HCT116 (cell line): ENCODE measurements at regions not wholly inside any gene's neighbourhood (a gene's known extent, or its start where the extent isn't known, plus 50 kb on each side); places are given as distances from the start of the nearest gene placed in this dataset.

ENCODE experiments used
- ATAC-seq: fragments of 200-7000 bp; cut with Tn5 transposase; 2 replicates; pipeline ENCODE4 v1.9.1; 2020; ENCODE audit warnings: mild to moderate bottlenecking, moderate library complexity
- BruUV-seq: library from RNA; stranded (reverse); fragments of 400-500 nt; replicated peaks from 2 replicates; lab custom pipeline; 2021; lab: Mats Ljungman, UMichigan
- CTCF ChIA-PET: fragments of 300-600 bp; sonication (Branson Sonifier 250); formaldehyde crosslinking; loops from one replicate; lab custom pipeline; 2021; ENCODE audit warnings: antibody characterized with exemption; lab: Charles Lee
- POLR2A ChIA-PET: fragments of 300-600, 350-600 bp; sonication (Branson Sonifier 250); formaldehyde crosslinking; loops from one replicate; lab custom pipeline; 2021; ENCODE audit warnings: antibody characterized with exemption; lab: Charles Lee
- RAD21 ChIA-PET, 2 experiments: fragments of 300-600 bp; sonication (Branson Sonifier 250); formaldehyde crosslinking; loops; one replicate each; lab custom pipeline; 2023; ENCODE audit warnings: low total read pairs in 2 of 2; ENCODE audit not compliant: uncharacterized antibody in 2 of 2, unreplicated experiment in 2 of 2, low non-redundant PET in 1 of 2; lab: Charles Lee
- DNase-seq: peaks from one replicate; pipeline ENCODE4 v3.0.0-alpha.2; 2010; ENCODE audit warnings: low read depth, low spot score
- H2AFZ ChIP-seq: fragments of 200-600 bp; shearing (Covaris generic), sonication (generic); 2 replicates; pipeline ENCODE4 v1.6.1; 2017; ENCODE audit warnings: low read depth, mixed run types, mixed read lengths, antibody characterized with exemption, low read length; ENCODE audit not compliant: poor library complexity, severe bottlenecking
- H3K27ac ChIP-seq: 2 replicates; pipeline ENCODE4 v1.5.1; 2012; ENCODE audit warnings: low read depth, low read length
- H3K27me3 ChIP-seq: fragments of 200-600 bp; sonication (generic); 2 replicates; pipeline ENCODE4 v1.6.1; 2016; ENCODE audit warnings: mixed run types, low read length, mixed read lengths; ENCODE audit not compliant: insufficient read depth
- H3K36me3 ChIP-seq, 2 experiments: fragments of 200-500 bp in 1 of 2; fragments of 200-600 bp in 1 of 2; sonication (Bioruptor generic) in 1 of 2; sonication (generic) in 1 of 2; 2 replicates each; pipeline versions ENCODE4 v1.5.1 to v1.6.1; 2014 to 2016; ENCODE audit warnings: low read length in 2 of 2, inconsistent platforms in 1 of 2, mixed read lengths in 1 of 2, mixed run types in 1 of 2; ENCODE audit not compliant: insufficient read depth in 2 of 2, control insufficient read depth in 1 of 2
- H3K4me1 ChIP-seq, 2 experiments: fragments of 200-600 bp in 1 of 2; sonication (generic) in 1 of 2; 2 replicates each; pipeline versions ENCODE4 v1.5.1 to v1.6.1; 2012 to 2017; ENCODE audit warnings: low read length in 2 of 2, inconsistent platforms in 1 of 2, mild to moderate bottlenecking in 1 of 2, mixed read lengths in 1 of 2, mixed run types in 1 of 2, moderate library complexity in 1 of 2; ENCODE audit not compliant: insufficient read depth in 2 of 2, control insufficient read depth in 1 of 2
- H3K4me2 ChIP-seq: fragments of 200-600 bp; sonication (generic); 2 replicates; pipeline ENCODE4 v1.6.1; 2017; ENCODE audit warnings: mixed run types, low read length, mixed read lengths
- H3K4me3 ChIP-seq, 2 experiments: fragments of 200-600 bp in 1 of 2; sonication (generic) in 1 of 2; replicated peaks in 1 of 2; 2 replicates each; pipeline ENCODE4 v1.5.1; 2011 to 2016; ENCODE audit warnings: low read length in 2 of 2, control low read depth in 1 of 2, low read depth in 1 of 2, mild to moderate bottlenecking in 1 of 2, mixed read lengths in 1 of 2, mixed run types in 1 of 2
- H3K79me2 ChIP-seq: fragments of 200-600 bp; sonication (generic); 2 replicates; pipeline ENCODE4 v1.6.1; 2017; ENCODE audit warnings: mild to moderate bottlenecking, mixed run types, low read length, moderate library complexity, mixed read lengths; ENCODE audit not compliant: insufficient read depth
- H3K9ac ChIP-seq: fragments of 200-600 bp; sonication (generic); 2 replicates; pipeline ENCODE4 v1.6.1; 2016; ENCODE audit warnings: low read length, mixed read lengths
- H3K9me2 ChIP-seq: fragments of 200-600 bp; sonication (generic), shearing (Covaris generic); 2 replicates; pipeline ENCODE4 v1.6.1; 2017; ENCODE audit warnings: mixed run types, mild to moderate bottlenecking, moderate library complexity; ENCODE audit not compliant: insufficient read depth
- H3K9me3 ChIP-seq, 2 experiments: fragments of 200-500 bp in 1 of 2; fragments of 200-600 bp in 1 of 2; sonication (Bioruptor generic) in 1 of 2; sonication (generic) in 1 of 2; 2 replicates each; pipeline ENCODE4 v1.6.1; 2014 to 2017; ENCODE audit warnings: low read length in 2 of 2, mixed read lengths in 2 of 2, inconsistent platforms in 1 of 2, low read depth in 1 of 2, mild to moderate bottlenecking in 1 of 2, mixed run types in 1 of 2, moderate library complexity in 1 of 2; ENCODE audit not compliant: control insufficient read depth in 1 of 2, insufficient read depth in 1 of 2
- H4K20me1 ChIP-seq: fragments of 200-600 bp; sonication (generic), shearing (Covaris generic); 2 replicates; pipeline ENCODE4 v1.6.1; 2017; ENCODE audit warnings: mixed run types, mild to moderate bottlenecking, moderate library complexity; ENCODE audit not compliant: insufficient read depth
- ATF3 ChIP-seq: IDR thresholded peaks from 2 replicates; pipeline ENCODE4 v1.6.1; 2012
- CTCF ChIP-seq, 3 experiments: fragments of 200-600 bp in 1 of 3; sonication (generic) in 1 of 3; IDR thresholded peaks in 2 of 3; conservative IDR thresholded peaks in 1 of 3; 2 replicates each; pipeline ENCODE4 v1.5.1; 2012 to 2017; ENCODE audit warnings: low read depth in 2 of 3, low read length in 2 of 3, antibody characterized with exemption in 1 of 3, borderline replicate concordance in 1 of 3, control low read depth in 1 of 3, mild to moderate bottlenecking in 1 of 3, mixed read lengths in 1 of 3, mixed run types in 1 of 3, moderate library complexity in 1 of 3; ENCODE audit not compliant: insufficient read depth in 1 of 3
- ELF1 ChIP-seq: IDR thresholded peaks from 2 replicates; pipeline ENCODE4 v1.6.1; 2012; ENCODE audit warnings: low read depth, borderline replicate concordance
- EZH2 ChIP-seq: fragments of 200-600 bp; sonication (generic); IDR thresholded peaks from 2 replicates; pipeline ENCODE4 v1.6.1; 2017; ENCODE audit warnings: antibody characterized with exemption, mixed run types
- MAX ChIP-seq: IDR thresholded peaks from 2 replicates; pipeline ENCODE4 v1.6.1; 2012
- POLR2A ChIP-seq: IDR thresholded peaks from 2 replicates; pipeline ENCODE4 v1.7.0; 2011; ENCODE audit warnings: borderline replicate concordance; ENCODE audit not compliant: insufficient read depth, insufficient read length; ENCODE audit errors: extremely low read depth
- SIN3A ChIP-seq: IDR thresholded peaks from 2 replicates; pipeline ENCODE4 v1.6.1; 2012; ENCODE audit warnings: low read depth
- SRF ChIP-seq: IDR thresholded peaks from 2 replicates; pipeline ENCODE4 v1.6.1; 2012; ENCODE audit warnings: low read depth
- YY1 ChIP-seq: IDR thresholded peaks from 2 replicates; pipeline ENCODE4 v1.6.1; 2011; ENCODE audit warnings: low read length, low read depth, moderate library complexity, mild to moderate bottlenecking; ENCODE audit not compliant: insufficient replicate concordance; ENCODE audit errors: extremely low read depth
- ZBTB33 ChIP-seq: IDR thresholded peaks from 2 replicates; pipeline ENCODE4 v1.6.1; 2011; ENCODE audit warnings: mild to moderate bottlenecking, low read length, moderate library complexity; ENCODE audit not compliant: insufficient replicate concordance; ENCODE audit errors: extremely low read depth
- ZFX ChIP-seq: fragments of 450-650 bp; IDR thresholded peaks from 2 replicates; pipeline ENCODE4 v1.6.1; 2017
- ZNF274 ChIP-seq: fragments of 200-500 bp; sonication (Bioruptor generic); IDR thresholded peaks from 2 replicates; pipeline ENCODE4 v1.6.1; 2014; ENCODE audit warnings: mild to moderate bottlenecking, low read depth, low read length, inconsistent platforms
- intact Hi-C: fragments of 100-400 bp; cut with micrococcal nuclease; formaldehyde crosslinking; loops from 2 replicates; pipeline ENCODE4 v1.10.0; 2022

GRCh38 chr4:185909972-185910371, 98.0 kb upstream of the SORBS2 start:
- Histone ChIP-seq H3K9ac (no peak overlapping the region), H3K4me1 (no peaks in the 10 kb centered on the region), H3K9me2 (no peaks in the 10 kb centered on the region), H3K36me3 (no peaks in the 10 kb centered on the region), H3K27ac (no peak overlapping the region), H3K4me3 (no peak overlapping the region), H3K79me2 (no peaks in the 10 kb centered on the region), H4K20me1 (no peaks in the 10 kb centered on the region), H3K4me2 (no peak overlapping the region), H2AFZ (no peak overlapping the region), H3K9me3 (no peaks in the 10 kb centered on the region), H3K27me3 (no peaks in the 10 kb centered on the region)
- CTCF ChIA-PET = no interaction called here
- DNase-seq (no peak), ATAC-seq (no peak)
- no peak for TF ChIP-seq ELF1
- no peak for TF ChIP-seq SIN3A
- no peak for TF ChIP-seq POLR2A
- TF ChIP-seq EZH2 = no peak
- TF ChIP-seq ZFX = no peak
- no peak for TF ChIP-seq ZBTB33
- no peak for TF ChIP-seq MAX
- TF ChIP-seq ATF3 = no peak
- TF ChIP-seq ZNF274 = no peak
- no peak for TF ChIP-seq SRF
- TF ChIP-seq CTCF (IDR thresholded peaks at IDR 0.05 in 2 of 3, conservative IDR thresholded peaks at IDR 0.05 in 1 of 3; ENCODE audit: borderline replicate concordance in 1 of 3, insufficient read depth in 1 of 3, low read depth in 2 of 3, low read length in 2 of 3) = no peak
- TF ChIP-seq YY1 = no peak
- POLR2A ChIA-PET = no interaction called here
- intact Hi-C loops = no loop called here
- RAD21 ChIA-PET = no interaction called here
- BruUV-seq = no TSS peak
